PFSK-1 (cell line): ENCODE measurements at regions not wholly inside any gene's neighbourhood (a gene's known extent, or its start where the extent isn't known, plus 50 kb on each side); places are given as distances from the start of the nearest gene placed in this dataset.

Source experiments
- POLR2AphosphoS5 ChIP-seq: IDR thresholded peaks from 2 replicates; pipeline ENCODE4 v1.6.1; 2012; ENCODE audit warnings: low read depth, mild to moderate bottlenecking, control low read depth, low read length, moderate library complexity
- REST ChIP-seq, 2 experiments: IDR thresholded peaks; 2 replicates each; pipeline versions ENCODE4 v1.6.1 to v1.8.0; 2011 to 2012; ENCODE audit warnings: low read depth in 2 of 2, low read length in 2 of 2, control low read depth in 1 of 2, inconsistent platforms in 1 of 2, mild to moderate bottlenecking in 1 of 2, moderate library complexity in 1 of 2; ENCODE audit not compliant: insufficient read depth in 1 of 2
- TAF1 ChIP-seq: IDR thresholded peaks from 2 replicates; pipeline ENCODE4 v1.6.1; 2012; ENCODE audit warnings: low read length, control low read depth, borderline replicate concordance; ENCODE audit not compliant: insufficient read depth

- TF ChIP-seq REST (IDR thresholded peaks at IDR 0.05; ENCODE audit: insufficient read depth in 1 of 2, low read depth in 2 of 2, low read length in 2 of 2) (no peak), POLR2AphosphoS5 (no peak), TAF1 (no peak)
Measured at GRCh38 chr5:17878541-17878940, 244.3 kb downstream of the TAF11L14 start.
